CD4-positive, CD25-positive, alpha-beta regulatory T cell (primary cell): ENCODE measurements at regions not wholly inside any gene's neighbourhood (a gene's known extent, or its start where the extent isn't known, plus 50 kb on each side); places are given as distances from the start of the nearest gene placed in this dataset.
A peak's percentile ranks its signal among the peaks of the same experiment; 100 is the strongest.

Experiments used
- ATAC-seq, 2 donors: fragments of 150-1000 bp; cut with Tn5 transposase; one replicate each; pipeline ENCODE4 v1.10.0; 2021; ENCODE audit warnings: low read depth in 2 of 2, moderate number of reproducible peaks in 2 of 2, moderate library complexity in 1 of 2
- DNase-seq, 3 donors: peaks; one replicate each; pipeline versions ENCODE4 v3.0.0 to v3.0.0-alpha.2; 2012 to 2022; ENCODE audit warnings: mixed read lengths in 1 of 3
- H3K27ac ChIP-seq: one replicate; pipeline ENCODE4 v1.7.0; 2013; ENCODE audit warnings: mild to moderate bottlenecking, low read length; ENCODE audit not compliant: insufficient read depth, poor library complexity, severe bottlenecking
- H3K27me3 ChIP-seq: one replicate; pipeline ENCODE4 v1.7.0; 2013; ENCODE audit warnings: low read length; ENCODE audit not compliant: control insufficient read depth, insufficient read depth
- H3K36me3 ChIP-seq: one replicate; pipeline ENCODE4 v1.7.0; 2013; ENCODE audit warnings: mild to moderate bottlenecking, low read length, moderate library complexity; ENCODE audit not compliant: control insufficient read depth, insufficient read depth
- H3K4me1 ChIP-seq: 2 replicates; pipeline ENCODE4 v1.7.0; 2013; ENCODE audit warnings: mild to moderate bottlenecking, low read length; ENCODE audit not compliant: insufficient read depth, control insufficient read depth, poor library complexity, severe bottlenecking
- H3K4me3 ChIP-seq: one replicate; pipeline ENCODE4 v1.7.0; 2013; ENCODE audit warnings: low read depth, mild to moderate bottlenecking, low read length, moderate library complexity
- H3K9me3 ChIP-seq, 2 experiments: 1 replicate in 1 of 2; 2 replicates in 1 of 2; pipeline ENCODE4 v1.7.0; 2013; ENCODE audit warnings: low read length in 2 of 2, mild to moderate bottlenecking in 1 of 2, moderate library complexity in 1 of 2; ENCODE audit not compliant: control insufficient read depth in 2 of 2
- H3K27ac Mint-ChIP-seq, 3 donors: one replicate each; pipeline ENCODE4 v1.8.0; 2020 to 2022; ENCODE audit warnings: mild to moderate bottlenecking in 3 of 3, mixed read lengths in 3 of 3, moderate library complexity in 2 of 3
- H3K27me3 Mint-ChIP-seq: one replicate; pipeline ENCODE4 v1.8.0; 2022; ENCODE audit warnings: mild to moderate bottlenecking, mixed read lengths
- H3K36me3 Mint-ChIP-seq: one replicate; pipeline ENCODE4 v1.8.0; 2020; ENCODE audit warnings: mixed read lengths
- H3K4me1 Mint-ChIP-seq, 4 donors: one replicate each; pipeline ENCODE4 v1.8.0; 2020 to 2022; ENCODE audit warnings: mixed read lengths in 4 of 4, mild to moderate bottlenecking in 1 of 4
- H3K4me3 Mint-ChIP-seq, 4 donors: one replicate each; pipeline ENCODE4 v1.8.0; 2020 to 2022; ENCODE audit warnings: mild to moderate bottlenecking in 4 of 4, mixed read lengths in 4 of 4, moderate library complexity in 3 of 4
- H3K9me3 Mint-ChIP-seq, 7 donors: one replicate each; pipeline ENCODE4 v1.8.0; 2020 to 2022; ENCODE audit warnings: mixed read lengths in 7 of 7, mild to moderate bottlenecking in 3 of 7, moderate library complexity in 2 of 7

DNA sequence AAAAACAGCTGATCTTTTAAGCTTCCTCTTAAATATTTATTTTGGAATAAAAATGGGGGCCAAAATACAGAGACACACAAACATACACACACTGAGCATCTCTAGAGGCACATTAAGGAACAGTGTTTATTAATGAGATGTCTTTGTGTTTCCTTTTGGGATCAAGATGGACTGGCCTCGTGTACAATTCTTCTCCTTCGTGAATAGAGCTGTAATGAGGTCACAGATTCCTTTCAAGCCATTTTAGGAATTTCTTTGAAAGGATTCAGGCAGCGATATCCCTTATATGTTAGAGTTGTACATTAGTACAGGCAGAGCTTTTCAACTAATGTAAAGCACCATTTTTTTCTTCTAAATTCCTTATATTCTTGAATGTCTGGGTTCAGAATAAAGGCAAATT, 295.7 kb downstream of the CHRM3 start:
- no peak for ATAC-seq
- Histone ChIP-seq H3K9me3 (no peaks in the 10 kb centered on the region), H3K4me3 (no peak overlapping the region), H3K27me3 (no peaks in the 10 kb centered on the region), H3K36me3 (no peaks in the 10 kb centered on the region), H3K4me1 (no peaks in the 10 kb centered on the region), H3K27ac (no peak overlapping the region)
- peaks cover 0 to 1% (median 0%) of the 10 kb centered on the region in 7 donors for H3K9me3 Mint-ChIP-seq
- no peaks in the 10 kb centered on the region for H3K36me3 Mint-ChIP-seq
- DNase-seq, result no peak
- no peaks in the 10 kb centered on the region for H3K27me3 Mint-ChIP-seq
- no peaks in the 10 kb centered on the region for H3K4me1 Mint-ChIP-seq
- H3K4me3 Mint-ChIP-seq, result no peak overlapping the region
- H3K27ac Mint-ChIP-seq, result no peak overlapping the region

- Histone ChIP-seq H3K27ac (no peak overlapping the region), H3K27me3 (no peaks in the 10 kb centered on the region), H3K36me3 (no peaks in the 10 kb centered on the region), H3K4me3 (no peak overlapping the region), H3K4me1 (no peaks in the 10 kb centered on the region), H3K9me3 (no peaks in the 10 kb centered on the region)
- no peak overlapping the region for H3K27ac Mint-ChIP-seq
- no peaks in the 10 kb centered on the region for H3K36me3 Mint-ChIP-seq
- no peak for DNase-seq
- no peak overlapping the region for H3K4me3 Mint-ChIP-seq
- no peaks in the 10 kb centered on the region for H3K27me3 Mint-ChIP-seq
- no peaks in the 10 kb centered on the region for H3K4me1 Mint-ChIP-seq
- ATAC-seq, result no peak
- peaks cover 0 to 1% (median 0%) of the 10 kb centered on the region in 7 donors for H3K9me3 Mint-ChIP-seq
Observed at GRCh38 chr1:239682960-239683359, 296.6 kb downstream of the CHRM3 start.

DNA sequence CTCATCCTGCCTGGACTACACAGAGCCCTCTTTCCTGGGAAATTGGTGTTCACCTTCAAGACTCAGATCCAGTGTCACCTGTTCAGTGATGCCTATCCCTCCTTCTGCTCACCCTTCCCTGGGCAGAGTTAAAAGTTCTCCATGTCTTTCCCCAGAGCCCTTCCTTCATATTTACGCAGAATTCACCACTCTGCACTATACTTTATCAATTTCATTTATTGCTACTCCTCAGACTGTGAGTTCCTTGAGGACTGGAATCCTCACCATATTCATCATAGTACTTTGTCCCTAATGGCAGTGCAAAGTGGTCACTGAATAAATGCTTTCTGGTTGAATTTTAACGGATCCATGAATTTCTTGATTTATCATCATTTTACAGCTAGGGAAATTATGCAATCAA, 300.0 kb downstream of the CHRM3 start:
- DNase-seq, result no peak
- Histone ChIP-seq H3K4me1 (no peaks in the 10 kb centered on the region), H3K9me3 (no peaks in the 10 kb centered on the region), H3K36me3 (no peaks in the 10 kb centered on the region), H3K27me3 (no peaks in the 10 kb centered on the region), H3K27ac (no peak overlapping the region), H3K4me3 (no peak overlapping the region)
- no peak for ATAC-seq
- Mint-ChIP-seq H3K4me3 (no peak overlapping the region), H3K27ac (no peak overlapping the region), H3K36me3 (no peaks in the 10 kb centered on the region), H3K9me3 (peaks cover 0 to 3% (median 0%) of the 10 kb centered on the region in 7 donors), H3K4me1 (no peaks in the 10 kb centered on the region), H3K27me3 (no peaks in the 10 kb centered on the region)

DNA sequence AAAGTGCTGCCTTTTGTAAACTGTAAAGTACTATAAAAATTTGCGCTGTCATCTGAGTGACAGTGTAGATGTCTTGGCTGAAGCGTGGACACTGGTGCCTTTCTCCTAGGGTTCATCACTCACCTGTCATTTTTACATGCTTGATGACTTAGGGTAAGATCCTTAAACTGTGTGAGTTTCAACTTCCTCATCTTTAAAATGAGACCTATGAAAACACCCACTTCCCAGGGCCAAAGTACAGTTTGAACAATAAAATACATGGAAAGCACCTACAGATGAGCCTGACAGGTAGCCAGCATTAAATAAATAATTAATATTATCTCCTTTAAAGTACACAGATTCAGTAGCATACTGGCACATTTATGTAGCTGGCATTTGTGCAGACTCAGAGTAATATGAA, 309.9 kb downstream of the CHRM3 start:
- H3K4me1 ChIP-seq, result no peaks in the 10 kb centered on the region
- ATAC-seq, result no peak
- H3K36me3 ChIP-seq, result no peaks in the 10 kb centered on the region
- Mint-ChIP-seq H3K27me3 (no peaks in the 10 kb centered on the region), H3K4me1 (peaks cover 0 to 2% (median 0%) of the 10 kb centered on the region in 4 donors), H3K27ac (no peak overlapping the region), H3K4me3 (no peak overlapping the region), H3K9me3 (peaks cover 0 to 6% (median 4%) of the 10 kb centered on the region in 7 donors), H3K36me3 (no peaks in the 10 kb centered on the region)
- H3K27me3 ChIP-seq, result no peaks in the 10 kb centered on the region
- no peak overlapping the region for H3K4me3 ChIP-seq
- H3K9me3 ChIP-seq, result no peaks in the 10 kb centered on the region
- DNase-seq, result no peak
- no peak overlapping the region for H3K27ac ChIP-seq

DNA sequence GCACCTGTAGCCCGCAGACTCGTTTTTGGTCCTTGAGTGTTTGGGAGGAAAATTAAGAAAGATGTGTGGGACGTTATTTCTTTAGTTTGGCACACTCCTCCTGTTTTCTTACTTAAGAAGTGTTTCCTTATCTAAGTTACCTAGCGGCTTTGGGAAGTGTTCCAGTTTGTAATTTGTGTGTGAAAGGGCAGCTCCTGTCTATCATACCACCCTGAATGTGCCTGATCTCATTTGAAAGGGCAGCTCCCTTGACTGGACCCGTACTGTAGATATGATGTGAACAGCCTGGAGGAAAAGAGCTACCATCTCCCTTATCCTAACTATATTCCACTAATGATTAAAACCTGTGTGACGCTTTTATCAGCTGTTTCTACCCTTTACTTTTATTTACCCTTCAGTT, 314.3 kb downstream of the CHRM3 start:
- H3K4me1 ChIP-seq, result no peaks in the 10 kb centered on the region
- H3K36me3 ChIP-seq, result no peaks in the 10 kb centered on the region
- H3K27ac ChIP-seq, result no peak overlapping the region
- Mint-ChIP-seq H3K4me3 (no peak overlapping the region), H3K36me3 (peaks cover 14% of the 10 kb centered on the region), H3K27me3 (no peaks in the 10 kb centered on the region), H3K4me1 (peaks cover 0 to 21% (median 9%) of the 10 kb centered on the region in 4 donors), H3K27ac (no peak overlapping the region), H3K9me3 (peaks cover 0 to 6% (median 3%) of the 10 kb centered on the region in 7 donors)
- ATAC-seq (no peak), DNase-seq (no peak)
- no peak overlapping the region for H3K4me3 ChIP-seq
- H3K27me3 ChIP-seq, result no peaks in the 10 kb centered on the region
- H3K9me3 ChIP-seq, result no peaks in the 10 kb centered on the region

DNA sequence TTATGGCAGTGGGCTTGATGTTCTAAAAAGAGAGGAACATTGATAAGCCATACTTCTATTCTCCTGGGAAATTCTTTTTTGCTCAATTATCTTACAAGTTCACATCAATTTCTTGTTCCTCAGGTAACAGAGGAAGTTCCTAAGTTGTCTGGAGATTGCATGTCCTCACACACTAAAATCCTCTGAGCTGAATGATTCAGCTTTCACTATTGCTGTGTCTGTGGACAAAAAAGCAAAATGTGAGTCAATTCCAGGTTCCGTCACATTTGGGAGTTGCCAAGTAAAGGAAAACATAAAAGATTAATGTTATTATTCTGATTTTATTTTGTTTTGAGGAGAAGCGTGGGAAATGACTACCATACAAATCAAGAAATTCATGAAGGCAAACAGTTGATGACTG, 316.7 kb downstream of the CHRM3 start:
- Histone ChIP-seq H3K36me3 (no peaks in the 10 kb centered on the region), H3K4me3 (no peak overlapping the region), H3K9me3 (no peaks in the 10 kb centered on the region), H3K4me1 (no peaks in the 10 kb centered on the region), H3K27ac (no peak overlapping the region), H3K27me3 (no peaks in the 10 kb centered on the region)
- Mint-ChIP-seq H3K9me3 (no peaks in the 10 kb centered on the region), H3K4me3 (no peak overlapping the region), H3K36me3 (peaks cover 23% of the 10 kb centered on the region), H3K4me1 (peaks cover 0 to 22% (median 10%) of the 10 kb centered on the region in 4 donors), H3K27ac (peak overlapping the region in 1 of 3 donors; percentile 0), H3K27me3 (no peaks in the 10 kb centered on the region)
- ATAC-seq (no peak), DNase-seq (no peak)

DNA sequence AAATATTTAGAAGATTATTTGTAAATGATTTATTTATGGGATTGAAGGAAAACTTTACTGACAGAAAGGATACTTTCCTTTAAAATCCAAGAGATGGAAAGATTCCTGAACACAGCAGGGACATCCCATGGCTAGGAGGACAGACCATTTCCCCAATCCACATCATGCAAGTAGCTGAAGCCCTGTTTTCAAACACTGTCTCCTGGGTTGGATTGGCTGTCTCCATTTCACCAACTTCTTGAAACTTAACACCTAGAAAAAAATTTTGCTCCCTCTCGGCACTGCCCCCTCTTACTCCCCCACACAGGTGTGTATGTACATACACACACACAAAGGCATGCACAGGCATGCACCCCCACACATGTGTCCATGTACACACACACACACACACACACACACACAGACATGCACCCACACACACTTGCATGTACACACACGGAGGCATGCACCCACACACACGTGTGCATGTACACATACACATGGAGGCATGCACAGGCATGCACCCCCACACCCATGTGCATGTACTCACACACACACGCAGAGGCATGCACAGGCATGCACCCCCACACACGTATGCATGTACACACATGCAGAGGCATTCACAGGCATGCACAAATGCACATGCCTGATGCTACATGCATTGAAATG, 320.0 kb downstream of the CHRM3 start:
- H3K9me3 Mint-ChIP-seq, result peaks cover 0 to 2% (median 0%) of the 10 kb centered on the region in 7 donors
- H3K36me3 Mint-ChIP-seq, result peaks cover 42% of the 10 kb centered on the region
- Histone ChIP-seq H3K4me3 (no peak overlapping the region), H3K9me3 (no peaks in the 10 kb centered on the region), H3K4me1 (no peaks in the 10 kb centered on the region), H3K27me3 (no peaks in the 10 kb centered on the region), H3K27ac (no peak overlapping the region), H3K36me3 (no peaks in the 10 kb centered on the region)
- H3K4me3 Mint-ChIP-seq, result no peak overlapping the region
- peak overlapping the region in 2 of 3 donors; percentile 13 to 78 for H3K27ac Mint-ChIP-seq
- ATAC-seq, result no peak
- DNase-seq, result no peak
- H3K4me1 Mint-ChIP-seq, result peaks cover 6 to 36% (median 22%) of the 10 kb centered on the region in 4 donors
- H3K27me3 Mint-ChIP-seq, result no peaks in the 10 kb centered on the region

GRCh38 chr1:239707615-239708014, 321.2 kb downstream of the CHRM3 start:
- DNase-seq, result no peak
- Histone ChIP-seq H3K27ac (no peak overlapping the region), H3K4me3 (no peak overlapping the region), H3K9me3 (no peaks in the 10 kb centered on the region), H3K36me3 (no peaks in the 10 kb centered on the region), H3K4me1 (no peaks in the 10 kb centered on the region), H3K27me3 (no peaks in the 10 kb centered on the region)
- ATAC-seq, result no peak
- peaks cover 51% of the 10 kb centered on the region for H3K36me3 Mint-ChIP-seq
- peaks cover 0 to 2% (median 0%) of the 10 kb centered on the region in 7 donors for H3K9me3 Mint-ChIP-seq
- peak overlapping the region; percentile 5 to 87 (median 79) for H3K27ac Mint-ChIP-seq
- peaks cover 11 to 46% (median 20%) of the 10 kb centered on the region in 4 donors for H3K4me1 Mint-ChIP-seq
- no peaks in the 10 kb centered on the region for H3K27me3 Mint-ChIP-seq
- no peak overlapping the region for H3K4me3 Mint-ChIP-seq
